ENCODE measurements at regions not wholly inside any gene's neighbourhood (a gene's known extent, or its start where the extent isn't known, plus 50 kb on each side); places are given as distances from the start of the nearest gene placed in this dataset.

DNA sequence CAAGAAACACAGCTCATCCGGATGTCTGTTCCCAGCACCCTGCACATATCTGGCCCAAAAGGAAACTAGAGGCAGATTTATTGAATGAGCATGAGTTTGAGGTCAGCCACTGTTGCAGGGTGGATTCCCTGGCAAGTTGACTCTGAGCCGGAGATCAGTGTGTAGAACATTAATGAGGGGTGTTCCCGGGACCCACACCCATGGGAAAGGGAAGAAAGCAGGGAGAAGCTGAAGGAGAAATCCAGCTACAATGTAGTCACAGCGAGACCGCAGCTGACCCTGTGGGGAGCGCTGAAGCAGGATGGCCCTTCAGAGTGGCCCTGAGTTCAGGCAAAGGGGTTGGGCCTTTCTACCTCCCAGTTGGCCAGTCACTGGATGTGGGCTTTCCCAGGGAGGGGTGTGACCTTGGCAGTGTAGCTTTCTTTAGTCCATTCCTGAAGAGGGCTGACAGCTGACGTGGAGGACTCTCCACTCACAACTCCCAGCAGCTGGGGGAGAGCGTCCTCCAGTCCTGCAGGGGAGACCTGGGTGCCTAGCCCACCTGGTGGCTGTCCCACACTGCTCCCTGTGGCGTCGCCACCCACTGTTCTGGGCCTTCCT, 324.2 kb upstream of the ZMIZ1 start:
- TF ChIP-seq CTCF (conservative IDR thresholded peaks at IDR 0.05), result no peak
- no peaks in the 10 kb centered on the region for H3F3A ChIP-seq (ENCODE audit: insufficient read depth, low read depth)
- CTCF ChIA-PET, result no interaction called here
- POLR2A ChIA-PET (ENCODE audit: unreplicated experiment), result no interaction called here
- no peak overlapping the region for H2AFZ ChIP-seq
- H3K9me2 ChIP-seq (ENCODE audit: insufficient read depth), result no peaks in the 10 kb centered on the region
- intact Hi-C loops (cut with micrococcal nuclease; ENCODE audit: unreplicated experiment), result no loop called here
- H3K27me3 ChIP-seq (ENCODE audit: insufficient read depth, low read depth), result peaks cover 7% of the 10 kb centered on the region; the same call in 1 of the 2 replicates
- BruUV-seq (replicated peaks), result no TSS peak
- no peak overlapping the region for H3K27ac ChIP-seq
- no peaks in the 10 kb centered on the region for H3K79me2 ChIP-seq (ENCODE audit: low read depth)
- no peaks in the 10 kb centered on the region for H3K9me3 ChIP-seq (ENCODE audit: insufficient read depth, low read depth)
- H3K4me3 ChIP-seq, result no peak overlapping the region
- no peak overlapping the region for H3K4me2 ChIP-seq
- no peak for DNase-seq
- H4K20me1 ChIP-seq (ENCODE audit: insufficient read depth), result no peaks in the 10 kb centered on the region
- no peaks in the 10 kb centered on the region for H3K36me3 ChIP-seq (ENCODE audit: low read depth)
- no peaks in the 10 kb centered on the region for H3K4me1 ChIP-seq (replicated peaks; ENCODE audit: insufficient read depth)

DNA sequence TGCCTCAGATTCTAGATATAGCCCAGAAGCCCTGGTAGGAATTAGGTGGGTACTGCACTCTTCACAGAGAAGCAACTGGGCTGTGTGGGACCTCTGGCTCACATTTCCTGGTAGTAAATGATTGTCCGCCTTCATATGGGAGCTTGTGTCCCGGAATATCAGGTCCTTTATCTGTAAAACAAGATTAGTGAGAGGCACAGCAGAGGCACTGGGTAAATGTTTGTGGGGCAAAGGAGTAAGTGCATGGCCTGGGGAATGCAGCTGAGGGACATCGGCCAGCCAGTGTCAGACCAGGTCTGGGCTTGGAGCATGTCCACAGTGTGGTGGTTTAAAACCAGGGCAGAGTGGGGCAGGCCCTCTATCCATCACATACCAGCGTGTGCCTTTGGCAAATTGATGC, 323.3 kb upstream of the ZMIZ1 start:
- TF ChIP-seq CTCF (conservative IDR thresholded peaks at IDR 0.05) (no peak), EZH2 (IDR thresholded peaks at IDR 0.05; ENCODE audit: low read depth) (no peak)
- Histone ChIP-seq H3K9me2 (ENCODE audit: insufficient read depth) (no peaks in the 10 kb centered on the region), H3K4me3 (no peak overlapping the region), H3K27ac (no peak overlapping the region), H4K20me1 (ENCODE audit: insufficient read depth) (no peaks in the 10 kb centered on the region), H2AFZ (no peak overlapping the region), H3K9me3 (ENCODE audit: insufficient read depth, low read depth) (no peaks in the 10 kb centered on the region), H3K27me3 (ENCODE audit: insufficient read depth, low read depth) (peaks cover 2% of the 10 kb centered on the region; the same call in 1 of the 2 replicates), H3K4me1 (replicated peaks; ENCODE audit: insufficient read depth) (no peaks in the 10 kb centered on the region), H3K79me2 (ENCODE audit: low read depth) (no peaks in the 10 kb centered on the region), H3K36me3 (ENCODE audit: low read depth) (no peaks in the 10 kb centered on the region), H3F3A (ENCODE audit: insufficient read depth, low read depth) (no peaks in the 10 kb centered on the region), H3K4me2 (no peak overlapping the region)
- BruUV-seq (replicated peaks), result no TSS peak
- POLR2A ChIA-PET (ENCODE audit: unreplicated experiment), result no interaction called here
- no peak for DNase-seq
- intact Hi-C loops (cut with micrococcal nuclease; ENCODE audit: unreplicated experiment), result no loop called here
- CTCF ChIA-PET, result no interaction called here

DNA sequence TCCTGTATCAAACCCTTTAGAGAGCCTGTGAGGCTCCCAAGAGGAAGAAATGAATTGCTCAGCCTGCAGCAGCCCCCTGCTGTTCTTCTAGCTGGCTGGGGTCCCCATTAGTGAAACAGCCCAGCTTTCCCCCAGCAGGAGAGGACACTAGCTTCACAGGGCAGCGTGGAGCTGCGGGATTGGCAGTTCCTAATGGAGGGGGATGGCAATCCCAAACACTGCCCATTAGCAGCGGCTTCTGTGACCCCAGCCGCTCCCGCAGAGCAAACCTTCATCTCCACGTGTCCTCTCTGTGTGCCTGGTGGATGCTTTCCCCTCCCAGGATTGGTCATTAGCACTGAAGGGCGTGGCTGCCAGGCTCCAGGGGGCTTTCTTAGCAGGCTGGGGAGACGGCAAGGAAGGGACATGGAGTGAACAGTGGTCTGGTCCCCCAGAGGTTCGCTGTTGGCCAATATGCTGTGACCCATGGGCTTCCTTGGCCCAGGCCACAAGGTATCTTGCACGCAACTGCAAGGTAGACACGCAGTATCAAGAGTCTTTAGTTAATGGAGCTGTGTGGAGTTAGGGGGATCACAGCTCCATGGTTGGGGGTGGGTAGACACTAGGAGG, 322.5 kb upstream of the ZMIZ1 start:
- TF ChIP-seq EZH2 (IDR thresholded peaks at IDR 0.05; ENCODE audit: low read depth), result no peak
- Histone ChIP-seq H3K27me3 (ENCODE audit: insufficient read depth, low read depth) (no peaks in the 10 kb centered on the region), H3K4me2 (no peak overlapping the region), H3K4me3 (no peak overlapping the region), H3K36me3 (ENCODE audit: low read depth) (no peaks in the 10 kb centered on the region), H3F3A (ENCODE audit: insufficient read depth, low read depth) (no peaks in the 10 kb centered on the region), H2AFZ (no peak overlapping the region), H3K9me3 (ENCODE audit: insufficient read depth, low read depth) (no peaks in the 10 kb centered on the region), H3K4me1 (replicated peaks; ENCODE audit: insufficient read depth) (no peaks in the 10 kb centered on the region), H3K79me2 (ENCODE audit: low read depth) (no peaks in the 10 kb centered on the region), H4K20me1 (ENCODE audit: insufficient read depth) (no peaks in the 10 kb centered on the region), H3K9me2 (ENCODE audit: insufficient read depth) (no peaks in the 10 kb centered on the region), H3K27ac (no peak overlapping the region)
- no peak for DNase-seq
- CTCF ChIA-PET, result no interaction called here
- intact Hi-C loops (cut with micrococcal nuclease; ENCODE audit: unreplicated experiment), result no loop called here
- BruUV-seq (replicated peaks), result no TSS peak
- POLR2A ChIA-PET (ENCODE audit: unreplicated experiment), result no interaction called here

All from PC-9 (cell line).